AG04450 (cell line): ENCODE measurements at regions not wholly inside any gene's neighbourhood (a gene's known extent, or its start where the extent isn't known, plus 50 kb on each side); places are given as distances from the start of the nearest gene placed in this dataset.
"Not testable (repeated sequence)": the region's sequence is repeated elsewhere in the genome, so short reads cannot be mapped to it uniquely, and the experiment has no call there.

Experiments used
- CTCF ChIA-PET: fragments of 300-600, 350-600 bp; formaldehyde crosslinking; extraction: SDS; loops from one replicate; lab custom pipeline; 2022; ENCODE audit warnings: antibody characterized with exemption, inconsistent platforms; lab: Charles Lee
- POLR2A ChIA-PET: fragments of 350-600 bp; formaldehyde crosslinking; extraction: SDS; loops from one replicate; lab custom pipeline; 2021; ENCODE audit warnings: antibody characterized with exemption, inconsistent platforms; lab: Yijun Ruan, JAX
- DNase-seq: peaks from one replicate; pipeline ENCODE4 v3.0.0-alpha.2; 2011; ENCODE audit warnings: low read depth, low spot score
- H3K27ac ChIP-seq: one replicate; pipeline ENCODE4 v1.5.1; 2012; ENCODE audit warnings: low read depth, low read length, control low read depth
- H3K27me3 ChIP-seq: one replicate; pipeline ENCODE4 v1.6.0; 2012; ENCODE audit warnings: low read length; ENCODE audit not compliant: control insufficient read depth, insufficient read depth
- H3K4me3 ChIP-seq: 2 replicates; pipeline ENCODE4 v1.5.1; 2011; ENCODE audit warnings: mild to moderate bottlenecking, low read depth, low read length, control low read depth
- H3K9me3 ChIP-seq: 2 replicates; pipeline ENCODE4 v1.5.1; 2012; ENCODE audit warnings: low read length; ENCODE audit not compliant: control insufficient read depth, insufficient read depth
- TF ChIP-seq, protein P1 (sequence below): IDR thresholded peaks from 2 replicates; pipeline ENCODE4 v1.5.1; 2011; ENCODE audit warnings: low read depth, low read length, control low read depth, inconsistent platforms

DNA sequence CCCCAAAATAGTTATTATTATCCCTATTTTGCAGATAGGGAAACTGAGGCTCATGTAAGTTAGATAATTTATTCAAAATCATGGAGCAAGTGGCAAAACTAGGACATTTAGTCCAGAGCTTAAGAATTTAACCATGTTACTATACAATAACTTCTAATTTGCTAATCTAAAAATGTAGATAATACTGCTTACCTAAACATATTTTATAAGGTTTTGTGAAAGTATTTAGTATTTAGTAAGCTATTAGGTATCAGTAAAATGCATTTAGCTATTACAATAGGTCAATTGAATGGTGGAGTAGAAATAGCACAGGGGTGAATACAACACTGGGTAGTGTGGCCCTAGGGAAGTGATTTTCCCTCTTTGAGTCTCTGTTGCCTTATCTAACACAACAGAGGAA lies 648.3 kb downstream of the KIF4B start:
- DNase-seq, result no peak
- TF ChIP-seq, protein P1, sequence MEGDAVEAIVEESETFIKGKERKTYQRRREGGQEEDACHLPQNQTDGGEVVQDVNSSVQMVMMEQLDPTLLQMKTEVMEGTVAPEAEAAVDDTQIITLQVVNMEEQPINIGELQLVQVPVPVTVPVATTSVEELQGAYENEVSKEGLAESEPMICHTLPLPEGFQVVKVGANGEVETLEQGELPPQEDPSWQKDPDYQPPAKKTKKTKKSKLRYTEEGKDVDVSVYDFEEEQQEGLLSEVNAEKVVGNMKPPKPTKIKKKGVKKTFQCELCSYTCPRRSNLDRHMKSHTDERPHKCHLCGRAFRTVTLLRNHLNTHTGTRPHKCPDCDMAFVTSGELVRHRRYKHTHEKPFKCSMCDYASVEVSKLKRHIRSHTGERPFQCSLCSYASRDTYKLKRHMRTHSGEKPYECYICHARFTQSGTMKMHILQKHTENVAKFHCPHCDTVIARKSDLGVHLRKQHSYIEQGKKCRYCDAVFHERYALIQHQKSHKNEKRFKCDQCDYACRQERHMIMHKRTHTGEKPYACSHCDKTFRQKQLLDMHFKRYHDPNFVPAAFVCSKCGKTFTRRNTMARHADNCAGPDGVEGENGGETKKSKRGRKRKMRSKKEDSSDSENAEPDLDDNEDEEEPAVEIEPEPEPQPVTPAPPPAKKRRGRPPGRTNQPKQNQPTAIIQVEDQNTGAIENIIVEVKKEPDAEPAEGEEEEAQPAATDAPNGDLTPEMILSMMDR, result no peak
- Histone ChIP-seq H3K9me3 (no peaks in the 10 kb centered on the region), H3K27me3 (no peaks in the 10 kb centered on the region), H3K4me3 (no peak overlapping the region), H3K27ac (no peak overlapping the region)
- POLR2A ChIA-PET, result no interaction called here
- CTCF ChIA-PET, result no interaction called here

DNA sequence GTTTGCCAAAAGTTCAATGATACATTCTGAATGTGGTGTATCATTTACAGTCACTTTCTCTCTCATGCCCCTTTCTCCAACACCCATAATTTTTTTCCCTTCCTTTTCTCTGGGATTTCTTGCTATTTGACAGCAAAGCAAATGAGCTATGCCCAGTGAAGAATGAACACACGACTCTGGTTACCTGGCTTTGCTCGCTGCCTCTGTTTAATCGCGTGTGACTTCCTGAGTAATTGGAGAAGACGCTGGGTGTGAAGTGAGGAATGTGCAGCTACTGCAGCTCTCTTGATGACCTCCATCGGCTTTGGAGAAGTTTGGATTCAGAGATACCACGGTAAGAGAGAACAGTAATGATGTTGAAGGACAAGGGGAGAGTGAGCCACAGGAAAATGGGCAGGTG lies 651.8 kb downstream of the KIF4B start:
- DNase-seq, result no peak
- Histone ChIP-seq H3K27ac (no peak overlapping the region), H3K9me3 (peaks cover 10% of the 10 kb centered on the region; the same call in 1 of the 2 replicates), H3K27me3 (no peaks in the 10 kb centered on the region), H3K4me3 (no peak overlapping the region)
- ChIA-PET CTCF (no interaction called here), POLR2A (no interaction called here)
- TF ChIP-seq, protein P1, result no peak

DNA sequence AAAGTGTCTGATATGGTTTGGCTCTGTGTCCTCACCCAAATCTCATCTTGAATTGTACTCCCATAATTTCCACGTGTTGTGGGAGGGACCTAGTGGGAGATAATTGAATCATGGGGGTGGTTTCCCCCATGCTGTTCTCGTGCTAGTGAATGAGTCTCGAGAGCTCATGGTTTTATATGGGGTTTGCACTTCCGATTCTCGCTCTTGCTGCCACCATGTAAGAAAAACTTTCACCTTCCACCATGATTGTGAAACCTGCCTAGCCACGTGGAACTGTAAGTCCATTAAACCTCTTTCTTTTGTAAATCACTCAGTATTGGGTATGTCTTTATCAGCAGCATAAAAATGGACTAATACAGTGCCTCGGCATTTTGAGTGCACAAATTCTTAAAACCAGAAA lies 655.0 kb upstream of the SGCD start:
- CTCF ChIA-PET, DNase-seq, H3K4me3 ChIP-seq, H3K27ac ChIP-seq, POLR2A ChIA-PET, H3K27me3 ChIP-seq: not testable (repeated sequence)
- H3K9me3 ChIP-seq, result peaks cover 10% of the 10 kb centered on the region; the same call in 1 of the 2 replicates

DNA sequence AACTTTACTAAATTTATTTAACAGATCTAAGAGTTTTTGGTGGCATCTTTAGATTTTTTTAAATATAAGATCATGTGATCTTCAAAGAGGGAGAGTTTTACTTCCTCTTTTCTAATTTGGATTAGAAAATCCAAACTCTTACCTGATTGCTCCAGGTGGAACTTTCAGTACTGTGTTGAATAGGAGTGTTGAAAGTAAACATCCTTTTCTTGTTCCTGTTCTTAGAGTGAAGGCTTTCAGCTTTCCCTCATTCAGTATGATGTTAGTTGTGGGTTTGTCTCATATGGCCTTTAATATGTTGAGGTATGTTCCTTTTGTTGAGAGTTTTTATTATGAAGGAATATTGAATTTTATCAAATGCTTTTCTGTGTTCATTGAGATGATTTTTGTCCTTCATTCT lies 650.0 kb upstream of the SGCD start:
- CTCF ChIA-PET, result no interaction called here
- DNase-seq, result no peak
- Histone ChIP-seq H3K27ac (no peak overlapping the region), H3K9me3 (no peaks in the 10 kb centered on the region; the same call in 1 of the 2 replicates), H3K27me3 (no peaks in the 10 kb centered on the region), H3K4me3 (no peak overlapping the region)
- POLR2A ChIA-PET, result no interaction called here
- TF ChIP-seq, protein P1, result no peak

DNA sequence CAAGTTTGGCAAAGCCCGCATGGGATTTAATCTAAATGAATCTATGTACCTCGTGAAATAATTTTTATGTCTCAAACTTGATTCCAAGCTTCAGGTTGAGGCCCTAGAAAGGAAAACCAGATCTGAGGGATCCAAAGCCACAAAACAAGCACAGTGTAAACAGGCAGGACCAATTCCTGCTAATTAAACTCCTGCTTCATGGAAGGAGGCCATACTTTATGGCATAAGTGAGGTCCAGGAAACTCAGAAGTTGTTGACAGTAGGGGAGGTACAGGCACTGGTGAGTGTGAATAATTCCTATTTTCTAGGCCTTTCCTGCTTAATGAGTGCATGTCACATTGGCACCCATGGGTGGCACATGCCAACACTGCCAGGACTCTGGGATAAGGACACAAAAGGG lies 648.6 kb upstream of the SGCD start:
- POLR2A ChIA-PET, result no interaction called here
- CTCF ChIA-PET, result no interaction called here
- Histone ChIP-seq H3K27ac (no peak overlapping the region), H3K4me3 (no peak overlapping the region), H3K9me3 (peaks cover 3% of the 10 kb centered on the region), H3K27me3 (no peaks in the 10 kb centered on the region)
- no peak for DNase-seq
- TF ChIP-seq, protein P1, result no peak

DNA sequence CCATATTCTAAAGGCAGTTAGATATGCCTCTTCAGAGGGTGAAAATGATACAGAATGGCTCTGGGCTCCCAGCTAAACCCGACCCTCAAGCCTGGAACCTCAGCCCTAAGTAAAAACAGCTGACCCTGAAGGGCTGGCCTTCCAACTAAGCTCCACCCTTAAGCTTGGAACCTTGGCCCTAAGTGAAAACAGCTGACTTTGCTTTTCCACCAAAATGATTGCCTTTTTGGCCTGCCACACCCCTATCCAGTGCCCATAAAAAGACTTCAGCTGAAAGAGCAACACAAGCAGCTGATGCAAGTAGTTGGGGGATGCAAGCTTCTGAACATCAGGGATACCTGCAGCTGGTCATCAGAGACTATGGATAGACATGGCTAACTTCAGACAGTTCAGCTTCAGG lies 647.4 kb upstream of the SGCD start:
- no peak for DNase-seq
- TF ChIP-seq, protein P1, result no peak
- CTCF ChIA-PET, result no interaction called here
- POLR2A ChIA-PET, result no interaction called here
- H3K4me3 ChIP-seq, result no peak overlapping the region
- no peak overlapping the region for H3K27ac ChIP-seq
- peaks cover 10% of the 10 kb centered on the region for H3K9me3 ChIP-seq
- no peaks in the 10 kb centered on the region for H3K27me3 ChIP-seq
